Sigmoid colon (tissue), 4 donors: ENCODE measurements at regions not wholly inside any gene's neighbourhood (a gene's known extent, or its start where the extent isn't known, plus 50 kb on each side); places are given as distances from the start of the nearest gene placed in this dataset.

Experiments
- CTCF ChIP-seq, 4 experiments: fragments of 450-650 bp in 3 of 4; fragments of 200-600 bp in 1 of 4; IDR thresholded peaks; one replicate each; pipeline ENCODE4 v1.5.1; 2016 to 2019; ENCODE audit warnings: antibody characterized with exemption in 4 of 4, mild to moderate bottlenecking in 3 of 4, moderate library complexity in 2 of 4
- POLR2AphosphoS5 ChIP-seq, 4 donors: sonication (generic); formaldehyde crosslinking; IDR thresholded peaks; one replicate each; pipeline ENCODE4 v1.6.1; 2017; ENCODE audit warnings: antibody characterized with exemption in 4 of 4

GRCh38 chr11:113546757-113547507 lies 71.7 kb upstream of the DRD2 start:
- TF ChIP-seq CTCF (IDR thresholded peaks at IDR 0.05) (no peak), POLR2AphosphoS5 (IDR thresholded peaks at IDR 0.05) (no peak)
